Panc1 (cell line): ENCODE measurements at regions not wholly inside any gene's neighbourhood (a gene's known extent, or its start where the extent isn't known, plus 50 kb on each side); places are given as distances from the start of the nearest gene placed in this dataset.

Experiments used
- ATAC-seq: fragments of 200-7000 bp; cut with Tn5 transposase; 2 replicates; pipeline ENCODE4 v1.9.1; 2020; ENCODE audit warnings: mild to moderate bottlenecking, moderate library complexity
- BruUV-seq: library from RNA; stranded (reverse); fragments of 400-500 nt; replicated peaks from 2 replicates; lab custom pipeline; 2021; lab: Mats Ljungman, UMichigan
- CTCF ChIA-PET: fragments of 300-600 bp; sonication (Branson Sonifier 250); formaldehyde crosslinking; loops from one replicate; lab custom pipeline; 2022; ENCODE audit warnings: antibody characterized with exemption; lab: Charles Lee
- POLR2A ChIA-PET: fragments of 300-600 bp; sonication (Branson Sonifier 250); formaldehyde crosslinking; loops from one replicate; lab custom pipeline; 2022; ENCODE audit warnings: antibody characterized with exemption; lab: Charles Lee
- DNase-seq: peaks from one replicate; pipeline ENCODE4 v3.0.0-alpha.2; 2010; ENCODE audit warnings: low read depth, low spot score
- H3K27ac ChIP-seq: 2 replicates; pipeline ENCODE4 v1.5.1; 2011; ENCODE audit warnings: mild to moderate bottlenecking, low read length, inconsistent platforms
- H3K27me3 ChIP-seq: fragments of 200-500 bp; sonication (Bioruptor generic); 2 replicates; pipeline ENCODE4 v1.6.0; 2014; ENCODE audit warnings: low read length, inconsistent platforms; ENCODE audit not compliant: control insufficient read depth, insufficient read depth
- H3K36me3 ChIP-seq: fragments of 200-500 bp; sonication (Bioruptor generic); 2 replicates; pipeline ENCODE4 v1.5.1; 2014; ENCODE audit warnings: inconsistent platforms, mild to moderate bottlenecking, low read length, moderate library complexity; ENCODE audit not compliant: control insufficient read depth, insufficient read depth
- H3K4me1 ChIP-seq: 2 replicates; pipeline ENCODE4 v1.5.1; 2011; ENCODE audit warnings: inconsistent platforms, mild to moderate bottlenecking, low read length, moderate library complexity; ENCODE audit not compliant: control insufficient read depth, insufficient read depth
- H3K4me3 ChIP-seq, 2 experiments: 2 replicates each; pipeline ENCODE4 v1.5.1; 2011 to 2012; ENCODE audit warnings: low read depth in 2 of 2, low read length in 2 of 2, mild to moderate bottlenecking in 2 of 2, inconsistent platforms in 1 of 2, moderate library complexity in 1 of 2
- H3K9me3 ChIP-seq: fragments of 200-500 bp; sonication (Bioruptor generic); 2 replicates; pipeline ENCODE4 v1.5.1; 2014; ENCODE audit warnings: low read depth, mild to moderate bottlenecking, inconsistent platforms, low read length, moderate library complexity; ENCODE audit not compliant: control insufficient read depth, insufficient read depth
- POLR2AphosphoS5 ChIP-seq: IDR thresholded peaks from 2 replicates; pipeline ENCODE4 v1.6.1; 2012; ENCODE audit warnings: mild to moderate bottlenecking, low read depth, low read length, moderate library complexity
- SIN3A ChIP-seq: IDR thresholded peaks from 2 replicates; pipeline ENCODE4 v1.6.1; 2012; ENCODE audit warnings: low read depth, mild to moderate bottlenecking, low read length, moderate library complexity, borderline replicate concordance; ENCODE audit not compliant: insufficient read depth
- TCF7L2 ChIP-seq: IDR thresholded peaks from 2 replicates; pipeline ENCODE4 v1.6.1; 2011; ENCODE audit warnings: mild to moderate bottlenecking, low read depth, low read length, inconsistent platforms
- in situ Hi-C: cut with HindIII; loops from 2 replicates; pipeline ENCODE4 v1.10.0; 2016; ENCODE audit warnings: low sequenced_read_pairs, low pct_unique_long_range_greater_than_20kb
- intact Hi-C: fragments of 100-400 bp; cut with micrococcal nuclease; formaldehyde crosslinking; loops from one replicate; pipeline ENCODE4 v1.10.0; 2022; ENCODE audit not compliant: unreplicated experiment
- TF ChIP-seq, protein P1 (sequence below): fragments of 450-650 bp; IDR thresholded peaks from 2 replicates; pipeline ENCODE4 v1.5.1; 2017; ENCODE audit warnings: mild to moderate bottlenecking
- TF ChIP-seq, protein P2 (sequence below), 2 experiments: IDR thresholded peaks; 2 replicates each; pipeline ENCODE4 v1.6.1; 2011 to 2012; ENCODE audit warnings: low read depth in 2 of 2, control low read depth in 1 of 2, low read length in 1 of 2, mild to moderate bottlenecking in 1 of 2, moderate library complexity in 1 of 2; ENCODE audit not compliant: insufficient read depth in 1 of 2

DNA sequence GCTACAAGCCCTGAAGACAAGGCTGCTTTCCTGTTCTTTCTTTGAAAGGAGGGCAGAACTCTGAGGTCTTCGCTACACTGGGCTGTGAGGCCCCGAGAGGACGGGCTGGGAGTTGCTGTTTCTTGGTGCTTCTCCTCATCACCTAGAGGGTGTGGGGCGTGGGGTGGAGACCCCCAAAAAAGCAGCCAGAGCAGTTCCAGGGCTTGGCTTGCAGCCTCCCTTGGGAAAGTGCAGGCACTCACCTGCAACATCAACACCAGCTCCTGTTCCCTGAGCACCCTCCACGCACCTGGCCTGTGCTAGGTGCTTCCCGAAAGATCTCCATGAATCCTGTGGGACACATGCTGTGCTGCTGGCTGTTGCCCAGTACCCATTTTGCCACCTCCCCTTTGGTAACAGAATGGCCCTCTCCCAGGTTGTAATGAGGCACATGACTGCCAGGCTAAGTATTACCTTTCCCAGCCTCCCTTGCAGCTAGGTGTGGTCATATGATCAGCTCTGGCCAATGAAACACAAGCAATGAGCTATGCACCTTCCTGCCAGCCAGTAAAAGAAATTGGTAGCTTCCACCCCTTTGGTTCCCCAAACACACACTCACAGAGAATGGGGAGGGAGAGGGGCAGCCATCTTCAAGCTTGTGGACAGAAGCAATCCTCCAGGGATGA, 146.0 kb downstream of the C9orf50 start:
- POLR2A ChIA-PET: no interaction called here
- no peak overlapping the region for H3K4me3 ChIP-seq
- CTCF ChIA-PET: no interaction called here
- in situ Hi-C loops: no loop called here
- no TSS peak for BruUV-seq
- intact Hi-C loops: no loop called here
- H3K36me3 ChIP-seq: no peaks in the 10 kb centered on the region
- no peaks in the 10 kb centered on the region for H3K27me3 ChIP-seq
- DNase-seq: no peak
- H3K4me1 ChIP-seq: peaks cover 40% of the 10 kb centered on the region
- ATAC-seq: no peak
- H3K27ac ChIP-seq: peak overlapping the region; percentile 66; the same call in 1 of the 2 replicates
- TF ChIP-seq, protein P1, sequence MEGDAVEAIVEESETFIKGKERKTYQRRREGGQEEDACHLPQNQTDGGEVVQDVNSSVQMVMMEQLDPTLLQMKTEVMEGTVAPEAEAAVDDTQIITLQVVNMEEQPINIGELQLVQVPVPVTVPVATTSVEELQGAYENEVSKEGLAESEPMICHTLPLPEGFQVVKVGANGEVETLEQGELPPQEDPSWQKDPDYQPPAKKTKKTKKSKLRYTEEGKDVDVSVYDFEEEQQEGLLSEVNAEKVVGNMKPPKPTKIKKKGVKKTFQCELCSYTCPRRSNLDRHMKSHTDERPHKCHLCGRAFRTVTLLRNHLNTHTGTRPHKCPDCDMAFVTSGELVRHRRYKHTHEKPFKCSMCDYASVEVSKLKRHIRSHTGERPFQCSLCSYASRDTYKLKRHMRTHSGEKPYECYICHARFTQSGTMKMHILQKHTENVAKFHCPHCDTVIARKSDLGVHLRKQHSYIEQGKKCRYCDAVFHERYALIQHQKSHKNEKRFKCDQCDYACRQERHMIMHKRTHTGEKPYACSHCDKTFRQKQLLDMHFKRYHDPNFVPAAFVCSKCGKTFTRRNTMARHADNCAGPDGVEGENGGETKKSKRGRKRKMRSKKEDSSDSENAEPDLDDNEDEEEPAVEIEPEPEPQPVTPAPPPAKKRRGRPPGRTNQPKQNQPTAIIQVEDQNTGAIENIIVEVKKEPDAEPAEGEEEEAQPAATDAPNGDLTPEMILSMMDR: no peak
- no peak for TF ChIP-seq TCF7L2
- TF ChIP-seq POLR2AphosphoS5: no peak
- TF ChIP-seq, protein P2, sequence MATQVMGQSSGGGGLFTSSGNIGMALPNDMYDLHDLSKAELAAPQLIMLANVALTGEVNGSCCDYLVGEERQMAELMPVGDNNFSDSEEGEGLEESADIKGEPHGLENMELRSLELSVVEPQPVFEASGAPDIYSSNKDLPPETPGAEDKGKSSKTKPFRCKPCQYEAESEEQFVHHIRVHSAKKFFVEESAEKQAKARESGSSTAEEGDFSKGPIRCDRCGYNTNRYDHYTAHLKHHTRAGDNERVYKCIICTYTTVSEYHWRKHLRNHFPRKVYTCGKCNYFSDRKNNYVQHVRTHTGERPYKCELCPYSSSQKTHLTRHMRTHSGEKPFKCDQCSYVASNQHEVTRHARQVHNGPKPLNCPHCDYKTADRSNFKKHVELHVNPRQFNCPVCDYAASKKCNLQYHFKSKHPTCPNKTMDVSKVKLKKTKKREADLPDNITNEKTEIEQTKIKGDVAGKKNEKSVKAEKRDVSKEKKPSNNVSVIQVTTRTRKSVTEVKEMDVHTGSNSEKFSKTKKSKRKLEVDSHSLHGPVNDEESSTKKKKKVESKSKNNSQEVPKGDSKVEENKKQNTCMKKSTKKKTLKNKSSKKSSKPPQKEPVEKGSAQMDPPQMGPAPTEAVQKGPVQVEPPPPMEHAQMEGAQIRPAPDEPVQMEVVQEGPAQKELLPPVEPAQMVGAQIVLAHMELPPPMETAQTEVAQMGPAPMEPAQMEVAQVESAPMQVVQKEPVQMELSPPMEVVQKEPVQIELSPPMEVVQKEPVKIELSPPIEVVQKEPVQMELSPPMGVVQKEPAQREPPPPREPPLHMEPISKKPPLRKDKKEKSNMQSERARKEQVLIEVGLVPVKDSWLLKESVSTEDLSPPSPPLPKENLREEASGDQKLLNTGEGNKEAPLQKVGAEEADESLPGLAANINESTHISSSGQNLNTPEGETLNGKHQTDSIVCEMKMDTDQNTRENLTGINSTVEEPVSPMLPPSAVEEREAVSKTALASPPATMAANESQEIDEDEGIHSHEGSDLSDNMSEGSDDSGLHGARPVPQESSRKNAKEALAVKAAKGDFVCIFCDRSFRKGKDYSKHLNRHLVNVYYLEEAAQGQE (IDR thresholded peaks at IDR 0.05; ENCODE audit: insufficient read depth in 1 of 2, low read depth in 2 of 2, low read length in 1 of 2): no peak
- TF ChIP-seq SIN3A: no peak
- H3K9me3 ChIP-seq: peaks cover 3% of the 10 kb centered on the region; the same call in 1 of the 2 replicates

DNA sequence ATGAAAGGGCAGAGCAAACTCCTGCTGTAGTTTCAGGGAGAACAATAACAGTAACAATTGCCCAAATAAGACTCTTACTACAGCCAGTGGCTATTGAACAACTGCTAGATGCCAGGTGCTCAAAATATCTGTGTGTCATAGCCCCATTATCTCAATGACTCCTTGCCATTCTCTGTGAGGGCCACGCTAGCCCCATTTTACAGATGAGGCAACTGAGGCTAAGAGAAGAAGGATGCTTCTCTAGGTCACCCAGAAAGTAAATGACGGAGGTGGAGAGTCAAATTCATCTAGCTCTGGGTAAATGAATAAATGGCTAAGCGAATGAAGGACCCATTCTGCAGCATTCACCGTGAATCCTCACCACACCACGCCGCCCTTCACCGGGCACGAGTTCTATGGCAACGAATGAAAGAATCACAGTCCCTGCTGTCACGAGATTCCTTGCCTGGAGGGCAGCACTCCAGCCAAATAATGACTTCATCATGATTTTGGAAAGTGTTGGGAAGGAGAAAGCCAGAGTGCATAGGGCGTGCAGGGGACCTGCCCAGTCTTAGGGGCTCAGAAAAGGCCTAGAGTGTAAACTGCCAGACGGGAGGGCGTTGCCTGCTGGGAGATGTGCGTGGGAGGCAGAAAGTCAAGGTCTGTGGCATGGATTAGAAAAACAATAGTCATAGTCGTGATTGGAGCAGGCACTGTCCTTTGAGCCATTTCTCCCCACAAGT, 147.2 kb downstream of the C9orf50 start:
- ChIA-PET CTCF (no interaction called here), POLR2A (interaction anchor here (0.5 kb wide), 1 partner anchor 312 kb away, joined by 3 read pairs; no protein-coding TSS in a partner anchor)
- peaks cover 3% of the 10 kb centered on the region; the same call in 1 of the 2 replicates for H3K9me3 ChIP-seq
- DNase-seq (no peak), ATAC-seq (no peak)
- no peaks in the 10 kb centered on the region for H3K36me3 ChIP-seq
- no TSS peak for BruUV-seq
- in situ Hi-C loops (no loop called here), intact Hi-C loops (no loop called here)
- H3K4me3 ChIP-seq: no peak overlapping the region
- peaks cover 35% of the 10 kb centered on the region for H3K4me1 ChIP-seq
- TF ChIP-seq, protein P2 (IDR thresholded peaks at IDR 0.05; ENCODE audit: insufficient read depth in 1 of 2, low read depth in 2 of 2, low read length in 1 of 2): no peak
- TF ChIP-seq, protein P1: no peak
- TF ChIP-seq TCF7L2 (no peak), SIN3A (no peak), POLR2AphosphoS5 (no peak)
- H3K27me3 ChIP-seq: no peaks in the 10 kb centered on the region
- H3K27ac ChIP-seq: peak overlapping the region; percentile 69
